Omental fat pad (tissue), 3 donors: ENCODE measurements at regions not wholly inside any gene's neighbourhood (a gene's known extent, or its start where the extent isn't known, plus 50 kb on each side); places are given as distances from the start of the nearest gene placed in this dataset.

ENCODE experiments used
- ATAC-seq: fragments of 150-250 bp; one replicate; pipeline ENCODE4 v1.9.1; 2016; ENCODE audit warnings: mild to moderate bottlenecking, moderate library complexity; ENCODE audit not compliant: low FRiP score
- DNase-seq: peaks from one replicate; pipeline ENCODE4 v3.0.0-alpha.2; 2019; ENCODE audit warnings: low spot score
- CTCF ChIP-seq, 3 donors: fragments of 450-650 bp; IDR thresholded peaks; one replicate each; pipeline ENCODE4 v1.5.1; 2016 to 2017; ENCODE audit warnings: antibody characterized with exemption in 3 of 3, mild to moderate bottlenecking in 3 of 3, moderate library complexity in 2 of 3

DNA sequence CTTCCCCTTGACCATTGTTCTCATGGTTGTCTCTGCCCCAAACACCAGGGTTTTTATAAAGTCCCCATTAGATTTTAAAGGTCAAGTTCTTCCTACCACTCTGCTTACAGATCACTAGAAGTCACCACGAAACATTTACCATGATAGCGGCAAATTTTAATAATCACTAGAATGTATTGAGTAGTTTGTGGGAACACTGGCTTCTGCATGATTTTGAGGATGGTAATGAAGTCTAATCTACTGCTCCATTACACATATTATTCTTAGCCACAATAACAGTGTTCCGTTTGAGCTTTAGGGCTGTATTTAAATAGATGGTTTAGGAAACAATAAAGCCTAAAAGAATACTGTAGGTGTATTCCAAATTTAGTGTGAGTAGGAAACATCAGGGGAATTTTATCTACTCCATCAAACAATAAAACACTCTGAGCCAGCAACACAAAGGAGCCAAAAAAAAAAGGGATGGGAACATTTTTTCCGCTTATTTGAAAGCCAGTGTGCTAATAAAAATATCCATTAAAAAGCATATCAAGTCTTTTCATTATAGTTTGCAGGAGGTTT, 49.7 kb downstream of the KLF12 start:
- no peak for ATAC-seq
- TF ChIP-seq CTCF (IDR thresholded peaks at IDR 0.05) = no peak
- no peak for DNase-seq

- TF ChIP-seq CTCF (IDR thresholded peaks at IDR 0.05) = no peak
- no peak for DNase-seq
- ATAC-seq = no peak
Observed at GRCh38 chr13:74082741-74083160, 51.5 kb downstream of the KLF12 start.

DNA sequence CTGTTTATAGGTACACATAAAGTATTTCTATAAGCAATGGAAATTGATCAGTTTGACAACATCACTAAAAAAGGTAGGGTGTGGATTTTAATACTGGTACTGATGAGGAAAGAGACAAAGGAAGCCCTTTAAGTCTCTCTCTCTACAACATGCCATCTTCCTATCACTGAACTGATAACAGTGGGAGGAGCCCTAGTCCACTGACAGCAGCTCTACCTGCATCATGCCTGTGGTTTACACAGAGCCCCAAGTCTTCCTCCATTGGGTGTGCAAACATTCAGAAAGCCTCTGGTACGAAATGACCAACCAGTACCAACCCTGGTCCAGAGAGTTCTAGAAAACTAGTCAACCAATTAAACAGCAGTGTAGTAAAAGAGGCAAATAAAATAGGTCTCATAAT, 53.4 kb downstream of the KLF12 start:
- DNase-seq (no peak), ATAC-seq (no peak)
- no peak for TF ChIP-seq CTCF (IDR thresholded peaks at IDR 0.05)

- ATAC-seq = no peak
- DNase-seq = no peak
- TF ChIP-seq CTCF (IDR thresholded peaks at IDR 0.05) = no peak
Observed at GRCh38 chr13:74077792-74078191, 56.4 kb downstream of the KLF12 start.

- ATAC-seq (no peak), DNase-seq (no peak)
- no peak for TF ChIP-seq CTCF (IDR thresholded peaks at IDR 0.05)
Observed at GRCh38 chr13:74077375-74077774, 56.8 kb downstream of the KLF12 start.

GRCh38 chr13:74074723-74075122, 59.5 kb downstream of the KLF12 start:
- ATAC-seq (no peak), DNase-seq (no peak)
- no peak for TF ChIP-seq CTCF (IDR thresholded peaks at IDR 0.05)

GRCh38 chr13:74073274-74073673, 60.9 kb downstream of the KLF12 start:
- TF ChIP-seq CTCF (IDR thresholded peaks at IDR 0.05) = no peak
- ATAC-seq (no peak), DNase-seq (no peak)
